RCC 7860 (cell line): ENCODE measurements at regions not wholly inside any gene's neighbourhood (a gene's known extent, or its start where the extent isn't known, plus 50 kb on each side); places are given as distances from the start of the nearest gene placed in this dataset.

Source experiments
- DNase-seq: peaks from one replicate; pipeline ENCODE4 v3.0.0-alpha.2; 2015; ENCODE audit warnings: low spot score
- FAIRE-seq: peaks from 2 replicates; lab custom pipeline; 2012; peaks lifted over from hg19 to GRCh38; lab: Jason Lieb, UNC

- DNase-seq = no peak
- no peak for FAIRE-seq
Observed at GRCh38 chr2:126358122-126358521, 297.8 kb upstream of the GYPC start.

GRCh38 chr2:126359494-126359893, 296.5 kb upstream of the GYPC start:
- DNase-seq = no peak
- no peak for FAIRE-seq

GRCh38 chr2:126367361-126367760, 288.6 kb upstream of the GYPC start:
- FAIRE-seq (no peak), DNase-seq (no peak)

- DNase-seq (no peak), FAIRE-seq (no peak)
Observed at GRCh38 chr2:126368758-126369157, 287.2 kb upstream of the GYPC start.

GRCh38 chr2:126370201-126370600, 285.8 kb upstream of the GYPC start:
- FAIRE-seq = no peak
- DNase-seq = no peak

GRCh38 chr2:126372406-126372805, 283.6 kb upstream of the GYPC start:
- FAIRE-seq = no peak
- DNase-seq = no peak

GRCh38 chr2:126378176-126378575, 277.8 kb upstream of the GYPC start:
- no peak for FAIRE-seq
- no peak for DNase-seq

GRCh38 chr2:126381091-126381490, 274.9 kb upstream of the GYPC start:
- no peak for DNase-seq
- no peak for FAIRE-seq

GRCh38 chr2:126382998-126383397, 273.0 kb upstream of the GYPC start:
- no peak for FAIRE-seq
- DNase-seq = no peak

- no peak for DNase-seq
Observed at GRCh38 chr2:126383800-126384199, 272.2 kb upstream of the GYPC start.

GRCh38 chr2:126385441-126385840, 270.5 kb upstream of the GYPC start:
- DNase-seq = no peak
- no peak for FAIRE-seq

More at GRCh38 chr2:126383800-126384199, 272.2 kb upstream of the GYPC start:
- no peak for FAIRE-seq

GRCh38 chr2:126385983-126386382, 270.0 kb upstream of the GYPC start:
- FAIRE-seq (no peak), DNase-seq (no peak)

- no peak for FAIRE-seq
- no peak for DNase-seq
Observed at GRCh38 chr2:126389446-126389845, 266.5 kb upstream of the GYPC start.

- no peak for FAIRE-seq
Observed at GRCh38 chr2:126392889-126393288, 263.1 kb upstream of the GYPC start.

GRCh38 chr2:126399001-126399400, 257.0 kb upstream of the GYPC start:
- DNase-seq (no peak), FAIRE-seq (no peak)

More at GRCh38 chr2:126392889-126393288, 263.1 kb upstream of the GYPC start:
- DNase-seq = no peak

GRCh38 chr2:126403039-126403628, 252.8 kb upstream of the GYPC start:
- DNase-seq (no peak), FAIRE-seq (no peak)

GRCh38 chr2:126406267-126406666, 249.7 kb upstream of the GYPC start:
- no peak for FAIRE-seq
- no peak for DNase-seq

- DNase-seq (no peak), FAIRE-seq (no peak)
Observed at GRCh38 chr2:126408671-126409070, 247.3 kb upstream of the GYPC start.

- no peak for FAIRE-seq
- no peak for DNase-seq
Observed at GRCh38 chr2:126409850-126410249, 246.1 kb upstream of the GYPC start.

GRCh38 chr2:126413079-126413478, 242.9 kb upstream of the GYPC start:
- DNase-seq (no peak), FAIRE-seq (no peak)

- FAIRE-seq (no peak), DNase-seq (no peak)
Observed at GRCh38 chr2:126419403-126419802, 236.6 kb upstream of the GYPC start.

- FAIRE-seq (no peak), DNase-seq (no peak)
Observed at GRCh38 chr2:126425943-126426342, 230.0 kb upstream of the GYPC start.

- no peak for FAIRE-seq
- DNase-seq = no peak
Observed at GRCh38 chr2:126429103-126429502, 226.9 kb upstream of the GYPC start.
